AG09319 (cell line): ENCODE measurements at regions not wholly inside any gene's neighbourhood (a gene's known extent, or its start where the extent isn't known, plus 50 kb on each side); places are given as distances from the start of the nearest gene placed in this dataset.
"Not testable (repeated sequence)": the region's sequence is repeated elsewhere in the genome, so short reads cannot be mapped to it uniquely, and the experiment has no call there.

Experiments used
- DNase-seq: peaks from one replicate; pipeline ENCODE4 v3.0.0-alpha.2; 2010; ENCODE audit warnings: low read depth; ENCODE audit errors: extremely low read depth
- CTCF ChIP-seq: IDR thresholded peaks from 2 replicates; pipeline ENCODE4 v1.5.1; 2011; ENCODE audit warnings: low read depth, mild to moderate bottlenecking, inconsistent platforms, low read length, moderate library complexity

GRCh38 chr4:188780028-188780427, 640.8 kb downstream of the TRIML1 start:
- no peak for TF ChIP-seq CTCF
- DNase-seq, result no peak

- TF ChIP-seq CTCF, result no peak
- no peak for DNase-seq
Measured at GRCh38 chr4:188780686-188781085, 641.4 kb downstream of the TRIML1 start.

- DNase-seq, result no peak
- TF ChIP-seq CTCF, result peak; percentile 43
Measured at GRCh38 chr4:188781655-188782054, 642.4 kb downstream of the TRIML1 start.

- TF ChIP-seq CTCF, result no peak
- no peak for DNase-seq
Measured at GRCh38 chr4:188783175-188783574, 643.9 kb downstream of the TRIML1 start.

- DNase-seq, result peak; percentile 3
- TF ChIP-seq CTCF, result no peak
Measured at GRCh38 chr4:188783606-188784160, 644.4 kb downstream of the TRIML1 start.

GRCh38 chr4:188796600-188796999, 657.4 kb downstream of the TRIML1 start:
- not testable (repeated sequence) for DNase-seq

- DNase-seq, result not testable (repeated sequence)
Measured at GRCh38 chr4:188797011-188797410, 657.8 kb downstream of the TRIML1 start.

GRCh38 chr4:188804861-188805260, 665.6 kb downstream of the TRIML1 start:
- no peak for TF ChIP-seq CTCF
- no peak for DNase-seq
